ENCODE measurements at regions not wholly inside any gene's neighbourhood (a gene's known extent, or its start where the extent isn't known, plus 50 kb on each side); places are given as distances from the start of the nearest gene placed in this dataset.

DNA sequence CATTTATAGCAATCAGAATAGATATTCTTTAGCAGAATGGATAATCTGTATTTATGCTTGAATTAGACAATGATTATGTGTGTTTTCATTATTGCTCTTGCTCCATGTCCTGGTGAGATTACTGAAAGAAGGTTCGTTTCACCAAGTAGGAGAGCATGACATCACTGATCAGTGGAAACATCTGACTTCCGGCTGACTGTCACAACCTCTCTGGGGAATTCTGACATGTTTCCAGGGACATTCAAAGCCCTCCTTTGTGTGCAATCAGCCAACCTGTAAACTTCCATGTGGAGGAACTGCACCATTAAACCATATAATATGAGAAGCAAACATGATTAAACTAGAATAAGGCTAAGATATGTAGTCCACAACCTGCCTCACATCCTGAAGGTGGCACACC lies 424.8 kb upstream of the ADGRL4 start:
- no peak for TF ChIP-seq REST (IDR thresholded peaks at IDR 0.05; ENCODE audit: insufficient replicate concordance, low read depth)
- no peak for TF ChIP-seq POLR2AphosphoS5 (IDR thresholded peaks at IDR 0.05; ENCODE audit: low read depth)
- no peak for TF ChIP-seq SPI1 (IDR thresholded peaks at IDR 0.05; ENCODE audit: borderline replicate concordance, low read depth)
- TF ChIP-seq GABPA (IDR thresholded peaks at IDR 0.05; ENCODE audit: low read depth), result no peak
- no peak for TF ChIP-seq CTCF (IDR thresholded peaks at IDR 0.05; ENCODE audit: insufficient read depth, low read length)
- no peak for DNase-seq (ENCODE audit: low read depth in 1 of 2, low spot score in 1 of 2)
- no peak overlapping the region for H3K4me3 ChIP-seq (replicated peaks; ENCODE audit: insufficient read depth, low read length)
- H3K27ac ChIP-seq (replicated peaks), result no peak overlapping the region
- no peaks in the 10 kb centered on the region for H3K27me3 ChIP-seq (ENCODE audit: insufficient read depth, poor library complexity, severe bottlenecking)

DNA sequence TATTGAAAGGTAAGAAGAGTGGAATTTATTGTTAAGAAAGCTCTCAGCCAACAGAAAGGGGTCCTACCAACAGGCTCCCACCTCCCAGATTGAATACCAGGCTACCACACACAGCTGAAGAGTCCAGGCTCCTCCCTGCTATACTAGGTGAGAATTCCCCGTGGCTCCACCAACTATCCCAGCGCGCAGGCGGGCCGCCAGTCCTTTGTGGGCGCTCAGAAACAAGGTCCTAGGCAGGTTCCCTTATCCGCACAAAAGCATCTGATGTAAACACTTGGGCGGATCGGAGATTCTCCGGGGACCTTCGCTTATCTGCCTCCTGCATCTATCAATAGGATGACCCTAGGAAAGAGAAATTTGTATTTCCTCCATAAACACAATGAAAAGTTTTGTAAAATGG lies 423.9 kb upstream of the ADGRL4 start:
- DNase-seq (ENCODE audit: low read depth in 1 of 2, low spot score in 1 of 2), result no peak
- no peak for TF ChIP-seq SPI1 (IDR thresholded peaks at IDR 0.05; ENCODE audit: borderline replicate concordance, low read depth)
- TF ChIP-seq REST (IDR thresholded peaks at IDR 0.05; ENCODE audit: insufficient replicate concordance, low read depth), result no peak
- no peak for TF ChIP-seq CTCF (IDR thresholded peaks at IDR 0.05; ENCODE audit: insufficient read depth, low read length)
- no peak for TF ChIP-seq POLR2AphosphoS5 (IDR thresholded peaks at IDR 0.05; ENCODE audit: low read depth)
- TF ChIP-seq GABPA (IDR thresholded peaks at IDR 0.05; ENCODE audit: low read depth), result no peak
- Histone ChIP-seq H3K27ac (replicated peaks) (no peak overlapping the region), H3K27me3 (ENCODE audit: insufficient read depth, poor library complexity, severe bottlenecking) (no peaks in the 10 kb centered on the region), H3K4me3 (replicated peaks; ENCODE audit: insufficient read depth, low read length) (no peak overlapping the region)

DNA sequence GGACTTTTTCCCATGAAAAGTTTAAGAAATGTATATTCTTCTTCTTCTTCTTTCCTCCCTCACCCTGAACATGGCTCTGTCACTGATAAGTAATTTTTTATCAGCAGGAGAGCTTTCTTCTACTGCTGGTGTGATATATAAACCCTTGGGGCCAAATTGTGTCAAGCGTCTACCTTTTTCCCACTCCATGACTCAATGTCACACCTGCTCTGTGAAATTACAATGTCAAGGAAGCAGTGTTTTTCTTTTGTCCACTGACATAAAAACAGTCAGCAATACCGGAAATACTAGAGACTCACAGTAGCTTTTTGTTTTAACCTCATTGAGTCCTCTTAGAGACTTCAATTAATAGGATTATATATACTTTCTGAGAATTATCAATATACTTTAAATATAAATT lies 416.2 kb upstream of the ADGRL4 start:
- H3K27me3 ChIP-seq (ENCODE audit: insufficient read depth, poor library complexity, severe bottlenecking), result no peaks in the 10 kb centered on the region
- no peak for DNase-seq (ENCODE audit: low read depth in 1 of 2, low spot score in 1 of 2)
- no peak overlapping the region for H3K27ac ChIP-seq (replicated peaks)
- no peak for TF ChIP-seq CTCF (IDR thresholded peaks at IDR 0.05; ENCODE audit: insufficient read depth, low read length)
- no peak for TF ChIP-seq POLR2AphosphoS5 (IDR thresholded peaks at IDR 0.05; ENCODE audit: low read depth)
- TF ChIP-seq REST (IDR thresholded peaks at IDR 0.05; ENCODE audit: insufficient replicate concordance, low read depth), result no peak
- TF ChIP-seq SPI1 (IDR thresholded peaks at IDR 0.05; ENCODE audit: borderline replicate concordance, low read depth), result no peak
- no peak for TF ChIP-seq GABPA (IDR thresholded peaks at IDR 0.05; ENCODE audit: low read depth)
- H3K4me3 ChIP-seq (replicated peaks; ENCODE audit: insufficient read depth, low read length), result no peak overlapping the region
